H1 (cell line): ENCODE measurements at regions not wholly inside any gene's neighbourhood (a gene's known extent, or its start where the extent isn't known, plus 50 kb on each side); places are given as distances from the start of the nearest gene placed in this dataset.

Experiments
- ATF3 ChIP-seq: IDR thresholded peaks from 2 replicates; pipeline ENCODE4 v1.6.1; 2011; ENCODE audit warnings: low read depth, mild to moderate bottlenecking, low read length; ENCODE audit not compliant: insufficient read depth
- CHD7 ChIP-seq: fragments of 300-600 bp; sonication (generic); IDR thresholded peaks from 2 replicates; pipeline ENCODE4 v1.7.1; 2012; ENCODE audit warnings: low read length, moderate library complexity, mild to moderate bottlenecking, inconsistent platforms; ENCODE audit not compliant: insufficient replicate concordance
- MAX ChIP-seq: IDR thresholded peaks from 2 replicates; pipeline ENCODE4 v1.6.1; 2012; ENCODE audit warnings: inconsistent platforms
- POU5F1 ChIP-seq: IDR thresholded peaks from 2 replicates; pipeline ENCODE4 v1.6.1; 2011; ENCODE audit warnings: low read depth, mild to moderate bottlenecking, low read length, moderate library complexity
- SIRT6 ChIP-seq: IDR thresholded peaks from one replicate; pipeline ENCODE4 v1.7.1; 2012; ENCODE audit warnings: low read length, inconsistent platforms
- SP2 ChIP-seq: IDR thresholded peaks from 2 replicates; pipeline ENCODE4 v1.6.1; 2012; ENCODE audit warnings: mild to moderate bottlenecking, low read length, inconsistent platforms
- SUZ12 ChIP-seq: fragments of 200-600 bp; sonication (generic); IDR thresholded peaks from 2 replicates; pipeline ENCODE4 v1.6.1; 2012; ENCODE audit warnings: mild to moderate bottlenecking, inconsistent platforms, low read length, moderate library complexity, mixed read lengths
- TAF1 ChIP-seq: IDR thresholded peaks from 2 replicates; pipeline ENCODE4 v1.6.1; 2011; ENCODE audit warnings: mild to moderate bottlenecking, low read depth, low read length

GRCh38 chr1:87508247-87508787, 179.6 kb downstream of the LMO4 start (continued):
- no peak for TF ChIP-seq CHD7
- TF ChIP-seq ATF3, result no peak
- TF ChIP-seq SIRT6, result no peak
- no peak for TF ChIP-seq MAX
- no peak for TF ChIP-seq POU5F1
- no peak for TF ChIP-seq SUZ12
- TF ChIP-seq TAF1, result no peak
- TF ChIP-seq SP2, result no peak
